SK-N-MC (cell line): ENCODE measurements at regions not wholly inside any gene's neighbourhood (a gene's known extent, or its start where the extent isn't known, plus 50 kb on each side); places are given as distances from the start of the nearest gene placed in this dataset.
"Not testable (repeated sequence)": the region's sequence is repeated elsewhere in the genome, so short reads cannot be mapped to it uniquely, and the experiment has no call there.

Experiments used
- DNase-seq: peaks from one replicate; pipeline ENCODE4 v3.0.0-alpha.2; 2011; ENCODE audit warnings: low read depth, low spot score
- H3K27ac ChIP-seq: fragments of 200-600 bp; sonication (generic); 2 replicates; pipeline ENCODE4 v1.5.1; 2016; ENCODE audit warnings: mixed run types
- H3K36me3 ChIP-seq: fragments of 200-600 bp; sonication (generic); 2 replicates; pipeline ENCODE4 v1.6.1; 2017; ENCODE audit warnings: antibody characterized with exemption, low read length, mixed read lengths; ENCODE audit not compliant: insufficient read depth
- H3K4me3 ChIP-seq: fragments of 200-600 bp; sonication (generic); 2 replicates; pipeline ENCODE4 v1.5.1; 2016
- H3K9ac ChIP-seq: fragments of 200-600 bp; sonication (generic); 2 replicates; pipeline ENCODE4 v1.8.0; 2017; ENCODE audit warnings: mixed run types, mixed read lengths; ENCODE audit not compliant: insufficient read length
- H3K9me3 ChIP-seq: fragments of 200-600 bp; sonication (generic); 2 replicates; pipeline ENCODE4 v1.6.1; 2017; ENCODE audit warnings: low read depth, mild to moderate bottlenecking, antibody characterized with exemption, low read length, moderate library complexity, mixed read lengths
- EZH2 ChIP-seq: fragments of 200-600 bp; sonication (generic); IDR thresholded peaks from one replicate; pipeline ENCODE4 v1.6.1; 2017; ENCODE audit warnings: antibody characterized with exemption
- FOXP2 ChIP-seq: optimal IDR thresholded peaks from 2 replicates; pipeline ENCODE3; 2011; ENCODE audit warnings: mild to moderate bottlenecking, moderate library complexity; ENCODE audit not compliant: insufficient read depth; ENCODE audit errors: extremely low read length, control extremely low read depth
- POLR2AphosphoS5 ChIP-seq: IDR thresholded peaks from 2 replicates; pipeline ENCODE4 v1.6.1; 2012; ENCODE audit warnings: mild to moderate bottlenecking, low read depth, low read length, borderline replicate concordance

DNA sequence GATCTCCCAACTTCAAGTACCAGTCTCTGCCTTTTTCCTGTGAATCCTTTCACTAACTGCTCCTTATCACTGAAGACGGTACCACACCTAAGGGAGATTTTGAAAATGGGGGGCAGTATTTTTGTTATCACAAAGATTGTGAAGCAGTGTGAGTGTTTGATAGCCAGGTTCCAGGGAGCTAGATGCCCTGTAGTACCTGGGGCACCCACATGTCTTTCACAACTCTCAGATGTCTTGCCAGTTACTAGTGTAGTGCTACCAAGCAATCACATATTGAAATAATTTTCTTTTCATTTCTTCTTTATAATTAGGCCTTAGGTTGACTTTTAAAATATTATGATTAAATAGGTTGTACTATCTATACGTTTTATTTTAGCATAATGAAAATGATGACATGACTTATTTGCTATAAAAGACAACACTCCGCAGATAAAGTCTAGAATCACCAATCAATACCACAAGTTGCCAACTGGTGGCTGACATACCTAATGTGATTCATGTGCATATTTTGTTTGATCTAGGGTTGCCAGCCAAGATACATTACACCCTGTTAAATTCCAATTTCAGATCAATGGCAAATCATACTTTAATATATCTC is 215.9 kb downstream of the EXOC5 start:
- TF ChIP-seq FOXP2, result no peak
- no peak for TF ChIP-seq EZH2
- no peak for TF ChIP-seq POLR2AphosphoS5

DNA sequence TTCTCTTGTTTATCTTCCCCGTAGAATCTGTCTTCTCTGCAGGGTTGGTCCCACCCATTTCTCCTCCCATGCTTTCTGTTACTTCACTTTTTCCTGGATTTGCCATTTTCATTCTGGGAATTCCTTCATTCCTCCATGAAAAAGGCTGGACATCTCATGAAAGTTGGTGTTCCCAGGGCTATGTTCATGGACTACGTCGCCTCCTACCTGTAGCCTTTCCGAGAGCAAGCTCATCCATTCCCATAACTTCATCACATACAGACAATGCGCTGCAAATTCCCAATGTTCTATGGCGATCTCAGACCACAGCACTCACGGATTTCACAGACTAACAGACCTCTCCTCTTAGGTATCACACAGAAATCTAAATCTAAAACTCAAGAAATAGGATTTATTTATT is 217.1 kb downstream of the EXOC5 start:
- TF ChIP-seq POLR2AphosphoS5 (no peak), EZH2 (no peak), FOXP2 (no peak)
- Histone ChIP-seq H3K4me3 (no peak overlapping the region), H3K27ac (no peak overlapping the region), H3K36me3 (no peaks in the 10 kb centered on the region), H3K9ac (no peak overlapping the region), H3K9me3 (no peaks in the 10 kb centered on the region)
- no peak for DNase-seq

More for the DNA sequence above, 215.9 kb downstream of the EXOC5 start:
- no peaks in the 10 kb centered on the region for H3K9me3 ChIP-seq
- DNase-seq, result no peak
- no peak overlapping the region for H3K9ac ChIP-seq
- H3K4me3 ChIP-seq, result no peak overlapping the region
- no peaks in the 10 kb centered on the region for H3K36me3 ChIP-seq
- no peak overlapping the region for H3K27ac ChIP-seq

- no peak for DNase-seq
- no peak for TF ChIP-seq FOXP2
- no peak for TF ChIP-seq POLR2AphosphoS5
- no peak for TF ChIP-seq EZH2
- Histone ChIP-seq H3K4me3 (no peak overlapping the region), H3K27ac (no peak overlapping the region), H3K36me3 (no peaks in the 10 kb centered on the region), H3K9me3 (no peaks in the 10 kb centered on the region), H3K9ac (no peak overlapping the region)
These were observed 218.9 kb downstream of the EXOC5 start for GRCh38 chr14:57049848-57050247.

- no peak for TF ChIP-seq EZH2
- no peak for TF ChIP-seq POLR2AphosphoS5
- TF ChIP-seq FOXP2, result no peak
- H3K9me3 ChIP-seq, result no peaks in the 10 kb centered on the region
- no peaks in the 10 kb centered on the region for H3K36me3 ChIP-seq
- no peak for DNase-seq
- H3K9ac ChIP-seq, result peak overlapping the region; percentile 32
- H3K4me3 ChIP-seq, result no peak overlapping the region
- H3K27ac ChIP-seq, result peak overlapping the region; percentile 99
These were observed 222.5 kb downstream of the EXOC5 start for GRCh38 chr14:57046175-57046574.

DNA sequence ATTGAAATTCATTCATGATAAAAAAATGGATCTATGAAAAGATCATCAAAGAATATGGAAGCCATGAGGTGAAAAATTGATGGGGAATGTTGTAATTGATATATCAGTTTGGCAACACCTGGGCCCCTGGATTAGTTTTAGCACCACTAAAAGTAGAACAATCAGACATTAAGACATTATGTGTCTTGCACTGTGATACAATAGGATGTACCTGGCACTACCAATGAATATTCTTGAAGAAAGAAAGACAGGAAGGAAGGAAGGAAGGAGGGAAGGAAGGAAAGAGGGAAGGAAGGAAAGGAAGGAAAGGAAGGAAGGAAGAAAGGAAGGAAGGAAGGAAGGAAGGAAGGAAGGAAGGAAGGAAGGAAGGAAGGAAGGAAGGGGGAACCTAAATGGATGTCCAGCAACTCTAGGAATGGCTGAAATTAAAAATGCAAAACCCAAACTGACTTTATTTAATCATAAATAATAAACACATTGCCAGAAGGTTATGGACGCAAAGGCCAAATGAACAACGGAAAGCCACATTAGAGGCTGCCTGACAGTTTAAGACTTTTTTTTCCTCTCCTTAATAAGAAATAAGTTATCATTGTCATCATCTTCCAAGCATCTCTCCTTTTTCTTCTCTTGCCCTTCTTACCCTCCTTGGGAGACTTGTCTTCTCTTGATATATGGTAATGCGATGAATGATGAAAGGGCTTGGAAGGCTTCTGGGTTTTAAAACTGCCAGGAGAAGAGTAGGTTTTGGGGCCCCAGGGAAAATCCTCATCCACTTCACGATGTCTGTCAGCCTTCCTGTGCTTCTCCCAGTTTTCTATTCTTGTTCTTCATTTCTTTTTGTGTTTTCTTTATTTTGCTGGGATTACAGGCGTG is 224.4 kb downstream of the EXOC5 start:
- peak; percentile 94 for DNase-seq
- TF ChIP-seq POLR2AphosphoS5, result peak; percentile 72; the same call in 1 of the 2 replicates
- not testable (repeated sequence) for H3K36me3 ChIP-seq, H3K9me3 ChIP-seq
- H3K27ac ChIP-seq, result peak overlapping the region; percentile 99
- H3K9ac ChIP-seq, result peak overlapping the region; percentile 63
- H3K4me3 ChIP-seq, result peak overlapping the region; percentile 60

GRCh38 chr14:57038689-57039088 is 228.4 kb upstream of the OTX2 start:
- H3K36me3 ChIP-seq, result no peaks in the 10 kb centered on the region
- H3K9ac ChIP-seq, result no peak overlapping the region
- no peak overlapping the region for H3K4me3 ChIP-seq
- DNase-seq, result no peak
- no peaks in the 10 kb centered on the region for H3K9me3 ChIP-seq
- no peak for TF ChIP-seq EZH2
- no peak for TF ChIP-seq FOXP2
- no peak for TF ChIP-seq POLR2AphosphoS5
- no peak overlapping the region for H3K27ac ChIP-seq

DNA sequence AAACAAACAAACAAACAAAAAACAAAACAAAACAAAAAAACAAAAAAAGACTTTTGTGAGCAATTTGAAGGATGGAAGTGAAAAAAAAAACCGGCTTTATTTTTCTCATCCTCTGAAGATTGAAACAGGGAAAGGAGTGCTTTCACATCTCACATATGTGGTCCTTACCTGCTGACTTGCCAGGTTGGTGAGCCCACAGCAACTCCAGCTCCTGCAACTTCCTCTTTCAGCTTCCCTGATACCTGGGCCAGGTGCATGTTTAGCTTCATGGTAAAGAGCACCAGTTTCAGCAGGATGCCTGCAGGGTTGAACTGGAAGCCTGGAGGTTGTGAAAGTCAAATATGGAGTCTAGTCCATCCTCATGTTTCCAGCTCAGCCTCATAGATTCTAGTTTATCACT is 221.2 kb upstream of the OTX2 start:
- H3K9me3 ChIP-seq, result no peaks in the 10 kb centered on the region; the same call in 1 of the 2 replicates
- H3K4me3 ChIP-seq, result no peak overlapping the region
- H3K27ac ChIP-seq, result no peak overlapping the region
- H3K9ac ChIP-seq, result no peak overlapping the region
- no peak for DNase-seq
- TF ChIP-seq FOXP2 (no peak), EZH2 (no peak), POLR2AphosphoS5 (no peak)
- H3K36me3 ChIP-seq, result no peaks in the 10 kb centered on the region

GRCh38 chr14:57029620-57030253 is 219.5 kb upstream of the OTX2 start:
- Histone ChIP-seq H3K9me3 (no peaks in the 10 kb centered on the region; the same call in 1 of the 2 replicates), H3K27ac (no peak overlapping the region), H3K36me3 (no peaks in the 10 kb centered on the region), H3K9ac (no peak overlapping the region), H3K4me3 (no peak overlapping the region)
- DNase-seq, result no peak
- no peak for TF ChIP-seq EZH2
- TF ChIP-seq POLR2AphosphoS5, result no peak
- no peak for TF ChIP-seq FOXP2
